ENCODE measurements at regions not wholly inside any gene's neighbourhood (a gene's known extent, or its start where the extent isn't known, plus 50 kb on each side); places are given as distances from the start of the nearest gene placed in this dataset.

DNA sequence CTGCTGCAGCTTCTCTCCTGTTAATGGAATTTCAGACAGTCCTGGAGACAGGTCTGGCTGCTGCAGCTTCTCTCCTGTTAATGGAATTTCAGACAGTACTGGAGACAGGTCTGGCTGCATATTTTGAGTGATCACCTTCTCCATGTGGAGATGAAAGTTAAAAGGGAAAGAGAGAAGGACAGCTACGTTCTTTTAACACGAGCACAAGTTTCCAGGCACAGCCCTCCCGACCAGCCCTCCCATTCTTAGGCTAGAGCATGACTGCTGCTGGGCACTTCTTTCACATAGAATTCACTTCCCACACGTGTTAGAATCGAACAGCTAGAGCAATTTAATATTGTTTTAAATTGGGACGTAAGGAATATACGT lies 133.3 kb upstream of the DMRT1 start:
- TF ChIP-seq, protein P1, sequence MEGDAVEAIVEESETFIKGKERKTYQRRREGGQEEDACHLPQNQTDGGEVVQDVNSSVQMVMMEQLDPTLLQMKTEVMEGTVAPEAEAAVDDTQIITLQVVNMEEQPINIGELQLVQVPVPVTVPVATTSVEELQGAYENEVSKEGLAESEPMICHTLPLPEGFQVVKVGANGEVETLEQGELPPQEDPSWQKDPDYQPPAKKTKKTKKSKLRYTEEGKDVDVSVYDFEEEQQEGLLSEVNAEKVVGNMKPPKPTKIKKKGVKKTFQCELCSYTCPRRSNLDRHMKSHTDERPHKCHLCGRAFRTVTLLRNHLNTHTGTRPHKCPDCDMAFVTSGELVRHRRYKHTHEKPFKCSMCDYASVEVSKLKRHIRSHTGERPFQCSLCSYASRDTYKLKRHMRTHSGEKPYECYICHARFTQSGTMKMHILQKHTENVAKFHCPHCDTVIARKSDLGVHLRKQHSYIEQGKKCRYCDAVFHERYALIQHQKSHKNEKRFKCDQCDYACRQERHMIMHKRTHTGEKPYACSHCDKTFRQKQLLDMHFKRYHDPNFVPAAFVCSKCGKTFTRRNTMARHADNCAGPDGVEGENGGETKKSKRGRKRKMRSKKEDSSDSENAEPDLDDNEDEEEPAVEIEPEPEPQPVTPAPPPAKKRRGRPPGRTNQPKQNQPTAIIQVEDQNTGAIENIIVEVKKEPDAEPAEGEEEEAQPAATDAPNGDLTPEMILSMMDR (IDR thresholded peaks at IDR 0.05), result no peak
- Histone ChIP-seq H3K4me1 (ENCODE audit: low read depth) (peaks cover 5% of the 10 kb centered on the region), H3K4me3 (no peak overlapping the region), H3K36me3 (ENCODE audit: low read depth) (no peaks in the 10 kb centered on the region), H3K9me3 (no peaks in the 10 kb centered on the region)
- DNase-seq, result no peak
- ATAC-seq, result no peak
- intact Hi-C loops (cut with DNase I, micrococcal nuclease), result no loop called here

DNA sequence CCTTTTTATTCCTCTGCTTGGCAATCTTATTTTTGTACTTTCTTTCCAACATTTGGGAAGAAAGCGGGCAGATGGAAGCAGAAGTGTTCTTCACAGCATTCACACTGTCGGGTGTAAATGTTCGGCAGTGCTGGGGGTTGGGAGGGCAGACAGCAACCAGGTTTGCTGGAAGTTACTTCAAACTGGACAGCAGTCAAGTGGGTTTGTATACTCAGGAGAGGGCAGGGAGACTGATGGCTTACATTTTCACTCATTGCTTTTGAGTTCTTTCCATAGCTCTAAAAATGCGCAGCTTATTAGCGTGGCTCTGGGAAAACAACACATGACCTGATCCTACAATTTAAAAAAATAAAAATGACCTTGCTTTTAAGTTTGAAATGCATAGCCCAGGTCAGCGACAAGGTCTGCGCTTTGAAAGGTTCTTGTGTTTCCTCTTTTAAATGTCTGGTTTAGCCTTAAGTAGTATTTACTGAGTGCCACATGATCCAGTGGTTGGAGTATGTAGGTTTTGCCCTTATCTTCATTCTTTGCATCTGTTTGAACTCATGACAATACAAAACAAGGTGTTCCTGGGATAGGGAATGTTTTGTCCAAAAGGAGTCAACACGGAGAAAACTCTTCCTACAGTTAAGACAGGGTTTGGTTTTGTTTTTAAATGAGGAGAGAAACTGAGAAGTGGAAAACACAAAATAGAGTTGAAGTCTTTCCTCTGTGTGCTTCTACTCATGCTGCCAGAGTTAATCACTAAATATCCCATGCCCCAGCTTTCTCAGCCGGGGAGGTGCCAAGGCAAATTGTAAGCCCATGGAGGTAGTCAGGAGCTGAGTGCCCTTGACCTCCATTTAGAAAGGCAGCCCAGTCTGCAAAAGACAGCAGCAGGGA lies 132.7 kb upstream of the DMRT1 start:
- Histone ChIP-seq H3K4me1 (ENCODE audit: low read depth) (peaks cover 5% of the 10 kb centered on the region), H3K4me3 (no peak overlapping the region), H3K9me3 (no peaks in the 10 kb centered on the region), H3K36me3 (ENCODE audit: low read depth) (no peaks in the 10 kb centered on the region)
- DNase-seq (no peak), ATAC-seq (no peak)
- intact Hi-C loops (cut with DNase I, micrococcal nuclease), result no loop called here
- TF ChIP-seq, protein P1 (IDR thresholded peaks at IDR 0.05), result no peak

- ATAC-seq, result no peak
- intact Hi-C loops (cut with DNase I, micrococcal nuclease), result no loop called here
- no peak for DNase-seq
- Histone ChIP-seq H3K4me3 (no peak overlapping the region), H3K9me3 (no peaks in the 10 kb centered on the region), H3K4me1 (ENCODE audit: low read depth) (no peaks in the 10 kb centered on the region), H3K36me3 (ENCODE audit: low read depth) (no peaks in the 10 kb centered on the region)
- TF ChIP-seq, protein P1 (IDR thresholded peaks at IDR 0.05), result no peak
Measured at GRCh38 chr9:710951-711745, 130.3 kb upstream of the DMRT1 start.

DNA sequence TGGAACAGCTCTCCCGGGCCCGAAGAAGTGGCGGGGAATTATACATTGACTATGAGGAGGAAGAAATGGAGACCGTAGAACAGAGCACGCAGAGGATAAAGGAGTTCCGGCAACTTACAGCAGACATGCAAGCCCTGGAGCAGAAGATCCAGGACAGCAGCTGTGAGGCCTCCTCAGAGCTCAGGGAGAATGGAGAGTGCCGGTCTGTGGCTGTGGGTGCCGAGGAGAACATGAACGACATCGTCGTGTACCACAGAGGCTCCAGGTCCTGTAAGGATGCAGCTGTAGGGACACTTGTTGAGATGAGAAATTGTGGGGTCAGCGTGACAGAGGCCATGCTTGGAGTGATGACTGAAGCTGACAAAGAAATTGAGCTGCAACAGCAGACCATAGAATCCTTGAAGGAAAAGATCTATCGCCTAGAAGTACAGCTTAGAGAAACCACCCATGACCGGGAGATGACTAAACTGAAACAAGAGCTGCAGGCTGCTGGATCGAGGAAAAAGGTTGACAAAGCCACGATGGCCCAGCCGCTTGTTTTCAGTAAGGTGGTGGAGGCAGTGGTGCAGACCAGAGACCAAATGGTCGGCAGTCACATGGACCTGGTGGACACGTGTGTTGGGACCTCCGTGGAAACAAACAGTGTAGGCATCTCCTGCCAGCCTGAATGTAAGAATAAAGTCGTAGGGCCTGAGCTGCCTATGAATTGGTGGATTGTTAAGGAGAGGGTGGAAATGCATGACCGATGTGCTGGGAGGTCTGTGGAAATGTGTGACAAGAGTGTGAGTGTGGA lies 129.5 kb upstream of the DMRT1 start:
- TF ChIP-seq, protein P1 (IDR thresholded peaks at IDR 0.05), result no peak
- Histone ChIP-seq H3K4me1 (ENCODE audit: low read depth) (no peaks in the 10 kb centered on the region), H3K4me3 (no peak overlapping the region), H3K9me3 (no peaks in the 10 kb centered on the region), H3K36me3 (ENCODE audit: low read depth) (no peaks in the 10 kb centered on the region)
- intact Hi-C loops (cut with DNase I, micrococcal nuclease), result no loop called here
- ATAC-seq (no peak), DNase-seq (no peak)

DNA sequence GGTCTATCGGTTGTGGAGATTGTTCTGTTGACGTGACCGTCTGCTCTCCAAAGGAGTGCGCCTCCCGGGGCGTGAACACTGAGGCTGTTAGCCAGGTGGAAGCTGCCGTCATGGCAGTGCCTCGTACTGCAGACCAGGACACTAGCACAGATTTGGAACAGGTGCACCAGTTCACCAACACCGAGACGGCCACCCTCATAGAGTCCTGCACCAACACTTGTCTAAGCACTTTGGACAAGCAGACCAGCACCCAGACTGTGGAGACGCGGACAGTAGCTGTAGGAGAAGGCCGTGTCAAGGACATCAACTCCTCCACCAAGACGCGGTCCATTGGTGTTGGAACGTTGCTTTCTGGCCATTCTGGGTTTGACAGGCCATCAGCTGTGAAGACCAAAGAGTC lies 128.9 kb upstream of the DMRT1 start:
- ATAC-seq, result no peak

More for the DNA sequence above, 128.9 kb upstream of the DMRT1 start:
- Histone ChIP-seq H3K4me1 (ENCODE audit: low read depth) (no peaks in the 10 kb centered on the region), H3K4me3 (no peak overlapping the region), H3K36me3 (ENCODE audit: low read depth) (no peaks in the 10 kb centered on the region), H3K9me3 (no peaks in the 10 kb centered on the region)
- TF ChIP-seq, protein P1 (IDR thresholded peaks at IDR 0.05), result no peak
- intact Hi-C loops (cut with DNase I, micrococcal nuclease), result no loop called here
- no peak for DNase-seq
